Posterior cingulate gyrus (tissue), 11 donors: ENCODE measurements at regions not wholly inside any gene's neighbourhood (a gene's known extent, or its start where the extent isn't known, plus 50 kb on each side); places are given as distances from the start of the nearest gene placed in this dataset.

Source experiments
- DNase-seq, 10 donors: peaks; one replicate each; pipeline versions ENCODE4 v3.0.0 to v3.0.0-alpha.2; 2020 to 2021; ENCODE audit warnings: mixed read lengths in 3 of 10
- intact Hi-C: fragments of 100-400 bp; cut with DNase I; formaldehyde crosslinking; loops from one replicate; pipeline ENCODE4 v1.15.1; 2023

DNA sequence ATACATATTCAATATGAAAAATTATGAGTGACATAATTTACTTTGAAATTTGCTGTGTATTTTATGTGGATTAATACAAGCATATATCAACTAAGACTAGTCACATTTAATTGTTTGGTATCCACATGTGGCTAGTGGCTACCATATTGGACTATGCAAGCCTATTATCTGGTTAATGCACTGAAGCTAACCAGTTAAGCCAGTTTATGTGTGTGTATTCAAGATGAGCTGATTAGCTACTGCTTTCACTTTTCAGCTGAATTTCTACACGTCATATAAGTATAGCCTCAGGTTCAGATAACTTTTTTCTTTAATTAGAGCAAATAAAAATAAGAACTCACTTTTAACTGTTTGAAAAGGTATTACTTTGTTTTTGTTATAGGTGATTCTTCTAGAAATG is 903.7 kb downstream of the TFAP2A start:
- intact Hi-C loops: no loop called here
- no peak for DNase-seq

DNA sequence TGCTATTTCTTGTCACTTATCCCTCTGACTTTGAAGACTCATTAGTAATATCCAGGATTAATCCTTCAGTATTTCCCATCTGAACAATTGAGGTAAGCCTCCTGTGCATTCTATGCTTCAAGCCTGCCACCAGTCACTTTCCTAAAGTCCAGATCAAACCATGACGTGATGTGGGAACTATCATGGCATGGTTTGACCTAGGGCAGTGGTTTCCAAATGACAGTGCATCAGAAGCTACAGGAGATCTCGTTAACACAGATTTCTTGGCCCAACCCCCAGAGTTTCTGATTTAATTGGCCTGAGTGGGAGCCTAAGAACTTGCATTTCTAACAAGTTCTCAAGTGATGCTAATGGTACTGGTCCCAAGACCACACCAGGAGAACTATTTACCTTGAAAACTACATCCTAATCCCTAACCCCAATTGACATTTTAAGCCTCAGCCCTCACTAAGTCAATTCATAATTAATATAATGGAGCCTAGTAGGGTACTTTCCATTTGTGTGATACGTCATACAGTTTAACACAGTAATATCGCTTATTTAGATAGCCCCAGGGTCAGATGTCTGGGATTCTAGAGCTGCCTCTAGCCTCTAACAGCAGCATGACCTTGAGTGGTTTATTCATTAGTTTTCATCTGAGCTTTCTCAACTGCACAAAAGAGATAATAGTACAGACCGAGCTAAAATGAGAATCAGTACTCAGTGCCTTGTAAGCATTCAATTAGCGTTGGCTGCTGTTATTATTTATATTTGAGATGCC is 907.6 kb downstream of the TFAP2A start:
- no peak for DNase-seq
- intact Hi-C loops: no loop called here

DNA sequence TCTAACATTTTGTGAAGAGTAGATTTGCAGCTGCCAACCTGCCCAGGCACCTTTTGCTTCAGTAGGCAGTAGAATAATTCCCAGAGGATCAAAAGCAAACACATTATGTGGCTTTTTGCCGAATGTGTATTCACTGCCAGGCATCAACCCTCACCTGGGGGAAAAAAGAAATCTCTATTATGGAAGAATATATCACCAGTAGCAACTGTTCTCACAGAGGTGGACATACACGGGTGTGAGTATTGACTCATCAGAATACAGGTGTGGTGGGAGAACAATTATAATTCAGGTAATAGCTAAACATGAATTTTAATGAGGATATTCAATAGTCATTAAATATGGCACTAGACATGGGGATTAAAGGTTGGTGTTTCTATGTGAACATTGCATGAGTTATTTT is 910.7 kb downstream of the TFAP2A start:
- intact Hi-C loops: no loop called here
- no peak for DNase-seq

DNA sequence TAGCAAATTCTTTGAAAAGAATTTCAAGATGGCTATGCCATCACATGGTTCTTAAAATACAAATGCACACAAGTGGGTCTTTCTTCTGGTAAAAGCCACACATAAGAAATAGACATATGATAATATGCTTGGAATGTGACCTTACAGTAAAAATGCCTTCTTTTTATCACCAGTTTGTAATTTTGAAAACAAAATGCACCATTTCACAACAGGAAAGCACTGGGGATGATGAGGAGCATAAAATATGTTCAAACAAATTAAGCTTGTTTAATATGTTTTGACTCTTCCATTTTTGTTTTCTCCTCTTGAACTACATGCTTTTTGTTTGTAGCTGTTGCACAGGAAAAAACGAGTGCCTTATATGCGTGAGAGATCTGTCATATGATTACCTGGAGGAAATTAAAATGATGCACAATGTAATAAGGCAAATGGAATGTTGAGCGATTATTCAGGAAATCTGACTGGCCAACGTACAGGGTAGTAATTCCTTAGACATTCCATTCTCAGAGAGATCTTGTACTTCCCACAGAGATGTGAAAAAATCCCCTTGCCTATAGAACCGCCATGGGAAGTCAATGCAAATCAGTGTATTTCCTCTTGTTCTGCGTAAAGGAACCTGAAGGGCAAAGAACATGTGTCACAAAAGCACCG is 911.6 kb downstream of the TFAP2A start:
- DNase-seq: no peak
- intact Hi-C loops: no loop called here

DNA sequence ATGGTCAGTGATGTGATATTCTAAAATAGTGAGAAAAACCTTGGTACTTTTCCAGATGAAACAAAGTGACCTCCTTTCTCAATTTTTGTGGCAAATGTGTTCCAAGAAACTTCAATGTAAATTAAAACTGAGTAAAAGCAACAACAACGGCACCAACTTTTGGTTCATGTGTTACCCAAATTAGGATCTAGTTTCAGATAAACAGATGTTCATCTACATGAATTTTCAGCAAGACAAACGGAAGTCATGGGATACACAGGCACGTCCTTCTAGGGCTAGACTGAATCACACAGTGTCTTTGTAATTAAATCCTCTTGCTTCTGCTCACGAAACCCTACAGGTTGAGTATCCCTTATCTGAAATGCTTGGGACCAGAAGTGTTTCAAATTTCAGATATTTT is 915.2 kb downstream of the TFAP2A start:
- intact Hi-C loops: no loop called here
- DNase-seq: no peak

DNA sequence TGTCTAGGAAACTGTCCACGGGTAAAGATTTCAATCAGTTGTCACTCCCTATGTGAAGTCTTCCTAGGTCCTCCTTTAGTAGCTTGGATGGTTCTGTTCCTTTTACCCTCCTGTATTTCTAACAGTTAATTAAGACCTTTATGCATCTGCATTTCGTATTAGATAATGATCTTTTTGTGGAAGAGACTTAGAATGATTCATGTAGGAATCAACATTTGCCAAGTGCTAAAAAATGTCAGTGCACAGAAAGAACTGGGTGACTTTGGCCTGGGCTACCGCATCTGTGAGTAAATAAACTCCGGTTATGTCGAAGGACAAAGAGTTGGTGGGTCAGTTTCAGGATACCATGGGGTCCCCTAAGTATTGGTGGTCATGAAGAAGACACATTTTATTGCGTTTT is 918.0 kb downstream of the TFAP2A start:
- DNase-seq: no peak
- intact Hi-C loops: no loop called here

DNA sequence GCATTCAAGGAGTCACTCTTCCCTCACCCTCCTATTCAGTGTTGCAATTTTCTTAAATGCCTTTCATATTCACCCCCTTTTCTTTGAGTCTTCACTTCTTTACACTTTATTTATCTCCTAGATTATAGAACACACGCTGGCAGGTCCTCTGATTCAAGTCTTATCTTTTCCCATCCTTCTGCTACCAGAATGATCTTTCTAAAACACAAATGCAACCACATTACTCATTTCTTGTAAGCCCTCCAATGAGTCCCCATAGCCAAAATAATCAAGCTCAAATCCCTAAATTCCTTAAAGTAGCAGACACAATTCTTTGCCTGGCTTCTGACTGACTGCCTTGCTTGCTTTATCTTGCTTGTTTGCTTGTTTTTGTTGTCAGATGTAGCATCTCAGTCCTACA is 920.0 kb downstream of the TFAP2A start:
- no peak for DNase-seq
- intact Hi-C loops: no loop called here

DNA sequence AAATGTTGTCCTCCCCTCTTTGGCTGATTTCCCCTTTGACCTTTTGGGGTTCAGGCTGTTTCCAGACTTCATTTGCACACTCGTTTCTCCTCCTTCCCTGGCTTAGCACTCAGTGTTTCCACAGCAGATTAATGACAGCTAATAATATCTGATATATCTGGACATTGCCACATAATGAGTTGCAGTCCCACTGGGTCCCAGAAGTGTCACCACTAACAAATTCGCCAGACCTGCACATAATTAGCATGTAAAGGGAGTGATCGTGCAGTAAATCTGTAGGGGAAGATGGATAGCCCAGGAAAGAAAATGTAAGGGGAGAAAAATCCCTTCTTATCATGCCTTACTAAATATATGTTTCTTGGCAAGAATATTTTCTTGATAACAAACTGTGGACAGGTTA is 922.1 kb downstream of the TFAP2A start:
- DNase-seq: no peak
- intact Hi-C loops: no loop called here

DNA sequence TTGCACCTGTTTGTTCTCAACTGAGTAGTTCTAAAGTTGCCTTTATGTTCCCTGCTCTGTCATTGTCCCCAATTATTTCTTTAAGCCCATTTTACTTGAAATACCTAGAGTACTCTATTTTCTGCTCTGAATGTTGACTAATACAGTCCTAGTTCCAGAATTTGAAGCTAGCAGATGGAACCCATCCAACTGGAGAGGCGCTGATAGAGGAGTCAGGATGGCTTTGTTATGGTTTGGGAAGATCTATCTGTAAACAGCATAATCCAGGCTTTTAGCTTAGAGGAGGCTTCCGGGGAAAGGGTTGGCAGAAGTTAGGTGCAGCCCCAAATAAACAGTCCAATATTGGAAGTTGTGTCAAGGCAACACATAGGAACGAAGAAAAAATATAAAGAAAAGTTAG is 927.7 kb downstream of the TFAP2A start:
- DNase-seq: no peak
- intact Hi-C loops: no loop called here

DNA sequence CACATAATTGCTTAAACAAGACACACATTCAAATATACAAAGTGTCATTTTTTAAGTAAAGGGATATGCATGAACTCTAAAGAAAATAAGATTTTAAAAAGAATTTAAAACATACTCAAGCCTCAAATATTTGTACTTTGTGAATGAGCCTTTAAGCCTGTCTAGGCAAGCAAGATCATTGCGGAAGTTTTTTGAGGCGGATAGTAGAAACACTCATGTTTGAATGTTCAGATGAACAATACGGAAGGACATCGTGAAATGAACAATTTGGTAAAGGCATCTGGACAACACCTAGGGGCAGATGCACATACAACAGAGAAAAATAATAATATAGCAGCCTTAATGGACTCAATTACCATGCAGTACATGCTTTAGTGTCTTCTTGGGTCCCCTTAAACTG is 928.9 kb downstream of the TFAP2A start:
- intact Hi-C loops: no loop called here
- no peak for DNase-seq

DNA sequence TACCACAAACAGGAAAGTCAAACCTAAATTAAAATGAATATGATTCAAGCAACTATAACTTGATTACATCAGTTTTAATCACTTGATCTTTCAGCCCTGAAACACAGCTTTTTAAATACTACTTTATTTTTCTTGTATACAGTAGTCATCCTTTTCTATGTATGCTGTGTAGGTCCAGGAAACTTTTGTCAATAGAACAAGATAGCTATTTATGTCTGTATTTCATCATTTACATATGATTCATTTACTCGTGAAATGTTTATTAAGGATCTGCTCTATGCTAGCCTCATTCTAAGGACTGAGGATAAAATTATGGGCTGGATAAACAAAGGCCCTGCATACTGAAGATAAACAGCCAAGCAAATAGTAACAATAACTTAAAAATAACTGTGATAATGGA is 930.2 kb downstream of the TFAP2A start:
- intact Hi-C loops: no loop called here
- no peak for DNase-seq

DNA sequence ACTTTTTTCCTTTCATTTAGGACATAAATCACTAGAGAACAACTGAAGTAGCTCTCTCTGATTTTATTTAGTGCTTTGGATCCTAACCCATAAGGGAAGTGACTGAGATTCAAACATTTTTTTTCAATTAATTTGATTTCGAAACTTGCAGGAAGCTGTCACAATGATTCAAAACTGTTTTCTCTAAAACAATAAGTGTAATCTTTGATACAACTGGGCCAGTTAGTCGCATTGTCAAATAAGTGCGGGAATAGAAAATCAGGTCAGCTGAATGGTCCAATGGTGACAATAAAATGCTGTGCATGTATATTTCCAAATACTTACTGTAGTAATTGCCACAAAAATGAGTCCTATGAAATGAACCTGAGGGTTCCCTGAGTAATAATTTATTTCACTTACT is 930.8 kb downstream of the TFAP2A start:
- intact Hi-C loops: no loop called here
- no peak for DNase-seq

DNA sequence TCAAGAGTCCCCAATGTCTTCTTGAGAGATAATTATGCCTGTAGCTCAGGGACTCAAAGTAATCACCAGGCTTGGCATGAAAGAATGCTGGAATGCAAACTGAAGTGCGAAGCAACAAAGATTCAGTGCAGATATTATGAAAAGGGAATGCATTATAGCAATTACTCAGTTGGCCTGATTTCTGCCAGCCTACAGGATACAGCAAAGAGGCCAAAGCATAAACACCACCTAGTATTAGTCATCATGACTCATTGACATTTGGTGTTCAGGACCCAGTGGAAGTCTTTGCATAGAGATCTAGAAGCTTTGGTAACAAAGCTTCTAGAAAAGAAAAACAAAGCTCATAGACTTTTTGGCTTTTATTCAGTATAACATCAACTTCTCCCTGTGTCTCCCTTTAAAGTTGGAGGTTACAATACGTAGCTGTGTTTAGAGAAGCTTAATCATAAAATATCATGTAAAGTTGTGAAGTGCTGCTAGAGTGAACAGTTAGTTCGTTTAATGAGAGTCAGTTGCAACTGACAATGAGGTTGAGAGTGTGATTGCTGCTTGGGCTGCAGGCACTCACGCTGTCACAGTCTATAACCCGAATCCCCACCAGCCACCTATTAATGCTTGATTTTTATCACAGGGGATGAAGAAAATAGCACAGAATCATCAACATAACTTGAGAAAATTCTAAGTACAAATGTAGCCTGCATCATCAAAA is 932.7 kb downstream of the TFAP2A start:
- DNase-seq: no peak
- intact Hi-C loops: no loop called here

DNA sequence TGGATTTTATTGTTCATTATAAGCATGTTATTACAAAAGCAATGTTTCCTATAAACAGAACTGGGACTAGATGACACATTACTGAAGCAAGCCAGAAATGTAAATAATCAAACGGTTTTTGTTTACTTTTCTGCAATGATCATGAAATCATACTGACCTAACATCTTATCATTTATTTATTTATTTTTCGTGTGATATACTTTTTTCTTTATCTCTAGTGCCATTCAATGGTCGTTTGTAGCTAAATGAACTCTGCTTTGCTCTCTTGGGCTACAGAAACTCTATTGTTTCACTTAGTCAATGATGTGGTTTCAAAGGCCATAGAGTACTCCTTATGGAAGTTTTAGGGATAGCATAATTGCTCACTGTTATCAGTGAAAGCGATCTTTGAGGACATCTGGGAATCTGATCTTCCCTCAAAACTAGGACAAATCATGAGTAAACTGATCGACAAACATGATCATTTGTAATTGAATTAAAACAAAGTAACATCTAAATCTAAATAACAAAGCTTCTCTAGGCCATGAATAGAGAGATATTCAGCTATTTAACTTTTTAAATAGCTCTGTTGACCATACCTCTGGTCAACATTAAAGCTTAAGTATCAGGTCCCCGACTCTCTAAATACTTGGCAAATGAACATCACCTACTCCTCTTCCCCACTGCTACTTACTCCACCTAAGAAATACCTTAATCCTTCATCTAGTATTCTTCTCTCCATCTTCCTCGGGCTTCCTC is 933.4 kb downstream of the TFAP2A start:
- intact Hi-C loops: no loop called here
- no peak for DNase-seq

DNA sequence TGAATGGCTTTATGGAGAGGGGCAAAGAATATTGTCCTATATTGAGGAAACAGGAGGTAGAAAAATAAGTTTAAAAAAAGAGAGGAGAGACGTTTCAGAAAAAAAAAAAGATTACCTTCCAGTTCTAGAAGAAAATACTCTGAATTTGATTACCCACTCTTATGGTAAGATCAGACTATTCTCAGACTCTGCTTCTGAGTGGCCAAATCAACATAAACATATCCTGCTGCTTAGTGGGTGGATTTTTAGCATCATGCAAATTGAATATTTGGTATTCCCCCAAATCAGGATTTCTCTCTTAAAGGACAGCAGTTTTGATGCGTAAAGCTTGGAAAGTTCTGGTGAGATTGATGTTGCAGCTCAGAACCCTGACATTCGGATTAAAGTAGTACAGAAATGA is 946.6 kb downstream of the TFAP2A start:
- intact Hi-C loops: no loop called here
- no peak for DNase-seq

DNA sequence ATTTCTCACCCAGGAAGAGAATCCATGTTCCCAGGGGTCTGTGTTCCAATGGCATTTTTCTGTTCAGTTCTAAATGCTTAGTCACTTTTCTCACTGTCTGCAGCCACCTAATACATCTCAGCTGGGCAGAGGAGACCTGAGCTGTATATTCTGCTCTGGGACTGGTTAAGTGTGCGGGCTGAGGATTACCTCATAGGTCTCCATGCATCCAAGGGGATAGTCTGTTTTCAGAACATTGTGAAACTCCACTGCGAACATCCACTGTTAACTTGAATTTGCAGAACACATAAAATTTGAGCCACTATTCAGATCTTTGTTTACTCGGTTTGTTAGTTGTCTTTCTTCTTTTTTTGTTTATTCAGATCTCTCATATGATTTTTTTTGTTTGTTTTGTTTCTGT is 947.1 kb downstream of the TFAP2A start:
- intact Hi-C loops: no loop called here
- DNase-seq: no peak

DNA sequence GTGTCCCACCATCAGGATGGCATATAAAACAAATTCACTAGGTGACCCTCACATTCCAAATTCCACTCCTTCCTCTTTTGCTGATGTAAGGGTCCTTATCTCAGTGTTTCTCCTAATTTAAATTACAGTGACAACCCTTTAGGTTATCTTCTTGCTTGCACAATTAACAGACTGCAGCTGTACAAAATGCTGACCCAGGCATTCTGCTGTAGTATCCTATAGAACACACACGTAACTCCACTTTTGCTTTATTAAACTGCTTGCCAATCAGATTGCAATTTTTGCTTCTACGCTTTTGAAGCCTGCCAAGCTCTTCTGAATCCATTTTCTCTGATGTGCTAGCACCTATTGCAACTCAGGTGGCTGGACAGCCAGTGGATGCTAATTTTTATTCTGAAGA is 950.3 kb downstream of the TFAP2A start:
- DNase-seq: no peak
- intact Hi-C loops: no loop called here

DNA sequence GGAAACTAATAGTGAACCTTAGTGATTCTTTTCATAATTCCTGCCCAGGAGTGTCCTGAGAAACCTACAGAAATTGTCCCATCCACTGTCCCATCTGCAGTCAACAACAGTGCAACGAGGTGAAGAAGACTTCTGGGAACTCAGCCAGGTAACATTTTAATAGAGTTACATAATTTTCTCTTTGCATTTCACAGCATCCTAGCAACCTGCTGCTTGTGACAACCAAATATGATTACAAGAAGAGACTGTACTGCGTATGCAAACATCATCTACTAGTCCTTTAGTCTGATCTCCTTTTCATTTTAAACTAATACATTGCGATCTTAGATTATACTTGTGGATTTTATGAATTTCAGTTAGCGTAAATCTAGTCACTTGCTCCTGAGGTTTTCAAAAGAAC is 951.6 kb downstream of the TFAP2A start:
- DNase-seq: no peak
- intact Hi-C loops: no loop called here

DNA sequence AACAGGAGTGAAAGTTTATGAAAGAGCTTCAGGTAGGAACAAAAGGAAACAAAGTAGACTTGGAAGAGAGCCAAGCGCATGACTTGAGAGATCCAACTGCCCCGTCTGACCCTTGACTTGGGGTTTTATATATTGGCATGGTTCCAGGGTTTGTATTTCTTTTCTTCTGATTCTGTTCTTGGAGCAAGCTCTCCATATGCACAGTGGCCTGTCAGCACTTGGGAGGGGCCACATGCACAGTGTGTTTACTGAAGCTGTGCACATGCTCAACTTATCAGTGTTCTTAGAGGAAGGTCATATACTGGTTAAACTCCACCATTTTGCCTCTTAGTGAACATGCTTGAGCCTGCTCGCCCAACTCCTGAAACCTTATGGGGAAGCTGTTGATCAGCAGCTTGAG is 953.7 kb downstream of the TFAP2A start:
- peak in 1 of 10 donors; percentile 22 for DNase-seq
- intact Hi-C loops: no loop called here

DNA sequence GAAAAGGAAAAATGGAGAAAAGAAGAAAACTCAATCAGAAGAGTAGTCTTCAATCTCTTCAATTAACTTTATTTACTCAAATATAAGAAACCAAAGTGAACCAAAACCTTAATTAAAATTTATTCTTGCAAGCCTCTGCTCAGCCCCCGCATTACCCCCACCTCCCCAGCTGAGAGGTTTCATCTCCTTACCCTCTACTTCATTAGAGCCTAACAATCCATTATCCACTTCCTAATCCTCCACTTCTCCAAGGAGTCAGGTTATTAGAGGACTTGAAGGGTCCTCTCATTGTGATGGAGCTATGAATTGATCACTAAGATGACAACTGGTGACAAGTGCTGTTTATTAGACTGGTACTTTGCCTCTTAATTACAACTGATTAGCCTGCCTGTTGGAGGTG is 956.5 kb downstream of the TFAP2A start:
- DNase-seq: no peak
- intact Hi-C loops: no loop called here
